Raji (cell line): ENCODE measurements at regions not wholly inside any gene's neighbourhood (a gene's known extent, or its start where the extent isn't known, plus 50 kb on each side); places are given as distances from the start of the nearest gene placed in this dataset.

ENCODE experiments used
- POLR2A ChIP-seq: IDR thresholded peaks from 2 replicates; pipeline ENCODE4 v1.6.1; 2011; ENCODE audit warnings: low read depth, low read length, control low read depth; ENCODE audit not compliant: insufficient read depth

DNA sequence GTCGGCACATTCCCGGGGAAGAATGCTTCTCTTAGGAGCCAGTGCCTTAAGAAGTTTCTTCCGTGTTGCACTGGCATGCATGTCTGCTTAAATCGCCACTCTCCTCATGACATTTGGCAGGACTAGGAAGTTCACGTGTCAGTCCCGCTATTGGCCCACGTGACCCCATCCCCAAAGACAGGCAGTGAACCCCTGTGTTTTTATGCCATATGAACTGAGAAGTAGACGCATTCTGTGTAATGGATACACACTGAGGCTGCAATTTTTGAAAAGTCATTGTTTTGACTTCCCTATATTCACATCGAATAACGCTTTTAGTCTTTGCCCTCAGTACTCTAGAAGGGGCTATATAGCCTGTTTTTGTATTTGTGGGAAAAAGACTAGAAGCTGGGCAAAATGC is 125.6 kb upstream of the TBL1XR1 start:
- no peak for TF ChIP-seq POLR2A

GRCh38 chr3:177329854-177330253 is 132.6 kb upstream of the TBL1XR1 start:
- TF ChIP-seq POLR2A, result no peak

GRCh38 chr3:177330779-177331178 is 133.5 kb upstream of the TBL1XR1 start:
- no peak for TF ChIP-seq POLR2A

DNA sequence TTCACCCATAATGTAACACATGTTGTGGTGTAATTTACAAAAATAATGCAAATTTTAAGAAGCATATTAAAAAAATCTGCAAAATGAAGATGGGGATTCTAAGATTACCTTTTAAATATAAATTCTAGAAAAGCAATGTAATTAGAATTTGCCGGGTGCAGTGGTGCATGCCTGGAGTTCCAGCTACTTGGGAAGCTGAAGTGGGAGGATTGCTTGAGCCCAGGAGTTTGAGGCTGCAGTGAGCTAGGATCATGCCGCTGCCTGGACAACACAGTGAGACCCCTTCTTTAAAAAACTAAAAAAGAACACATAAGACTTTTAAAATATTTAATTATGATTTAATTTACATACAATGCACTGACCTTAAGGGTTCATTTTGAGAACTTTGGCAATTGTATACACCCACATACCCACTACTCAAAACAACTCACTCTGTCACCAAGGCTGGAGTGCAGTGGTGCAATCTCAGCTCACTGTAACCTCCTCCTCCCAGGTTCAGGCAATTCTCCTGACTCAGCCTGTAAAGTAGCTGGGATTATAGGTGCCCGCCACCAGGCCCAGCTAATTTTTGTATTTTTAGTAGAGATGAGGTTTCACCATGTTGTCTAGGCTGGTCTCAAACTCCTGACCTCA is 134.0 kb upstream of the TBL1XR1 start:
- TF ChIP-seq POLR2A, result no peak

- TF ChIP-seq POLR2A, result no peak
These were observed 135.7 kb upstream of the TBL1XR1 start for GRCh38 chr3:177332955-177333354.

GRCh38 chr3:177333533-177334520 is 136.5 kb upstream of the TBL1XR1 start:
- no peak for TF ChIP-seq POLR2A

GRCh38 chr3:177334803-177335202 is 137.5 kb upstream of the TBL1XR1 start:
- no peak for TF ChIP-seq POLR2A

DNA sequence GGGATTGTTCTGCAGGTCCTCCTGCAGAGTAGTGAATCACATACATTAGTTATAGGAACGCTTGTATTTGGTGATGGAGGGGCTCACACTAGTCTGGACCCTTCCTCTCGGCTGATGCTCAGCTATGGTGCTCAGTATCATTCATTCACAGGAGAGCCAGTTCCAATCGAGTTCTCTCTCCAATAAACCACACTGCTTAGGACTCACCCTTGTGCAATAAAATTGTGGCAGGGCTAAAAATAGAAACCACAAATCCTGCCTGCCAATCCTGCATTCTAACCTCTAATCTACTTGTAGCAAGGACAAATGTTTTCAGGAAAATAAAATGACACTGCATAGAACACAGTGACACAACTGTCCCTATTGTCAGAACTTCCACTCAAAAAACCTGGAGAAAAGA is 138.4 kb upstream of the TBL1XR1 start:
- no peak for TF ChIP-seq POLR2A

DNA sequence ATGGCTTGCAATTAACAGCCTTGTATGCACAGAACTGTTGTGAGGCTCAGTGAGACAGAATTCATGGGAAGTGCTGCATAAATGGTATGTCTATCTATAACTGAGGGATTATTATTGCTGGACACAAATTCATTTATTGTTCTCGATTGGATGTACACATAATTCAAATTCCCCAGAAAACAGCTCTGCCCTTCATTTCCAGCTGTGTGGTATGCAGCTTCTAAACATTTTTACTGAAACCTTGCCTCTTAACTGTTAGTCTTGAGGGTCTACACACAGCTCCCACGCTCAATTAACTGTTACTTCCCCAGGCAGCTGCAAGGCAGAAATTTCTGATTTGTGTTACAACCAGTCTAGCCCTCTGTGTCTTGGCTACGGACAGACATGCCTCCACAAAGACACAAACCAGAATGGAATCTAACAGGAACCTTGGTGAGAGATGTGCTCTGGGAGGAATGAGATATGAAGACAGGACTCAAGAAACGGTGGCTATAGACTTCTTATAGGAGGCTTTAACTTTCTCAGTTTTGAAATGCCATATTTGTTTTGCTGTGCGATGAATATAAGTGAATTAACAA is 139.7 kb upstream of the TBL1XR1 start:
- no peak for TF ChIP-seq POLR2A

DNA sequence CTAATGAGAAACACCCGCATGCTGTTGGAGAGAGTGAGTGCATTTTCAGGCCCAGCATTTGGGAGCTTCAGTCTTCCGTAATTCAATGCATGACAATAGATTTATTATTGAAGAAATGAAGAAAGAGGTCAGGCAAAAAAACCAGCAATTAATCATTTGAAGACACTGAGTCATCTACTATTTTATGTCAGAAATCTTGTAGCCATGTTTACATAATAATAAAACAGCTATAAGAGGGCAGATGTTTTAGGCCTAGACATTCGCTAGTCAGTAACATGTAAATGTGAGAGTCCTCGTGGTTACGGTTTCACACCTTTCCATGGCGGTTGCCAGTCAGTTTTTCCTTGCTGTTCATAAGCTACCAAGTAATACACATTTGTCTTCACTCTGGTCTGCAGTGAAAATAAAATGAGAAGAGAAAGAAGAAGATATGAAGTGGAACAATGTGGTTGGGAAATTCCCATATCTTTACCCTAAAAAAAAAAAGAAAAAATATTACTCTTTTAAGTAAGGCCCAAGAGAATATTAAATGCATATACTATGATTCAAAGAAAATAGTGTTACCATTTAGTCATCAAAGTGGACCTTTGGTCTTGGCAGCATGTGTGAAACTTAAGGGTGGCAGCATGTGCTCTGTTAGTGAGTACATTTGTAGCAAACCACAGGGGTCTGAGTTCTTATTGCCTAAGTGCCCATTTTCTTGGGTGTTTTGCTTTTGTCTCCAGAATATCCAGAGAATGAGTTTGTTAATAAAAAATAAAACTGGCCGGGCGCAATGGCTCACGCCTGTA is 140.5 kb upstream of the TBL1XR1 start:
- TF ChIP-seq POLR2A, result no peak

DNA sequence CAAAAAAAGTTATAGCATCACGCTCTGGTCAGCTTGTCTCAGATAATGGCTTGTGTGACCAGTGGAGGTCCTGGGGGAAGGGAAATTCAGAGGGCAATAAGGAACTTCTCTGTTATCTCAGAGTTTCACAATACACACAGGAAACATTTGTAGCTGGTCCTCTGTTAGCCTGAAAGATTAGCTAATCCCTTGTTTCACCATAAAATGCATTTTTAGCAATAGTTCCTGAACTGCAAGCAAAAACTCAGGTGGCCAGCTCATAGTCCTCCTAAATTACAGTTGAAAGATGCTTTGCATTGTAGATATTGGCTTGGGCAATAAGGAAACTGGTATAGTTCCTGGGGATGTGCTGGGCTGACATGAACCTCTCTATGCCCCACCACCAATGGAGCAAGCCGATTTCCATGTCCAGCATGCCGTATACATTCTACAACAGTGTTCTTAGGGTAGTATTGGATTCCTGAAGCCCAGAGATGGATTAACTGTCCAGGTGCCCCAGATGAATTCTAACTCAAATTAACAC is 141.5 kb upstream of the TBL1XR1 start:
- TF ChIP-seq POLR2A, result no peak

- TF ChIP-seq POLR2A, result no peak
These were observed 143.1 kb upstream of the TBL1XR1 start for GRCh38 chr3:177340243-177340830.

- no peak for TF ChIP-seq POLR2A
These were observed 144.6 kb upstream of the TBL1XR1 start for GRCh38 chr3:177341736-177342419.

- TF ChIP-seq POLR2A, result no peak
These were observed 145.9 kb upstream of the TBL1XR1 start for GRCh38 chr3:177343122-177343625.
